Stimulated activated CD4-positive, alpha-beta T cell treated with anti-CD3 and anti-CD28 coated beads, TNF-alpha, amount 100 ng/mL, for 24 hours (primary cell): ENCODE measurements at regions not wholly inside any gene's neighbourhood (a gene's known extent, or its start where the extent isn't known, plus 50 kb on each side); places are given as distances from the start of the nearest gene placed in this dataset.

Source experiments
- DNase-seq, 3 experiments: peaks; one replicate each; pipeline ENCODE4 v3.0.0-alpha.2; 2020; ENCODE audit warnings: low read depth in 3 of 3

DNA sequence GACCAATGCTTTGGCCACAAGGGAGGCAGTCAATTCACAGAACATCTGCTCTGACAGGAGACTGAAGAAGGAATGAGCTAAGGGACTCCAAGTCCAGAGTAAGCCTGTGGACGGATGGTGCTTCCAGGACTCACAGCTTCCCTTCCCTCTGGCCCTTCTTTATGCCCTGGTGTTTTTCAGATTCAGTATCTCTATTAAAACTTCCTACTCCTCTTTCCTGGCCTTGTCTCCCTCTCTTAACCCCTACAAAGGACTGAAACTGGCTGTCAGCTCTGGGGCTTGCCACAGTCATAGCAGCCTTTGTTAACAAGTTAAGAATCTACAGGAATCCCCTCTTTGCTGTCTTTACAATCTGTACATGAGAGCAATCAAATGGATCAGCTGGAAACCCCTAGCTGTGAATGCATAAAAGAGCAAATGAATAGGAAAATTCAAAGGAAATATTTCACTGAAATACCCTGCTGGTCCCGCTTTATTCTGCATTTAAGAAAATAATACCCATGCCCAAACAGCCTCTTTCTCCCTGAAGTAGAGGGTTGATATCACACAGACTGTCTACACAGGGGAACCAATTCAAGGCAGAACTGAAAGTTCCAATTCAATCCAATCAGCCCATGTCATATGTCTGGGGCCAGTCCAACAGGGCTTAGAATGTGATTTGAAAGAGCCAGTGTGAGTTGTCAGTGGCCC, 192.3 kb downstream of the MZT1 start:
- no peak for DNase-seq

GRCh38 chr13:72530471-72530870, 197.0 kb downstream of the MZT1 start:
- no peak for DNase-seq

GRCh38 chr13:72527333-72527732, 200.1 kb downstream of the MZT1 start:
- DNase-seq = no peak

DNA sequence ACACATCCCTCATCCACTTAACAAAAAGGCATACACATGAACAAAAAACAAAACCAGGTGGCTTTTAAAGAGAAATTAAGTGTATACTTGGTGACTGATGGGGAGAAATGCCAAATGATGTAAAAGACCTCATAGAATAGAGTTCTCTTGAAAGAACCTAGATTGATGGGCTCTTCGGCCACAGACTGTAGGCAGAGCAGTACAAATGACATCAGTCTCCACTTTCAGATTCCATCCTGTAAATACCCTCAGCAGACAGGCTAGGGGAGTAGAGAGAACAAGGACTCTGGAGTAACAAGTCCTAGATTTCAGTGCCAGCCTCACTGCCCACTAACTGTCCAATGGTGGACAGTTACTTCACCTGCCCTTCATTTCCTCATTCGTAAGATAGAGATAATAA, 203.8 kb downstream of the MZT1 start:
- DNase-seq = no peak

DNA sequence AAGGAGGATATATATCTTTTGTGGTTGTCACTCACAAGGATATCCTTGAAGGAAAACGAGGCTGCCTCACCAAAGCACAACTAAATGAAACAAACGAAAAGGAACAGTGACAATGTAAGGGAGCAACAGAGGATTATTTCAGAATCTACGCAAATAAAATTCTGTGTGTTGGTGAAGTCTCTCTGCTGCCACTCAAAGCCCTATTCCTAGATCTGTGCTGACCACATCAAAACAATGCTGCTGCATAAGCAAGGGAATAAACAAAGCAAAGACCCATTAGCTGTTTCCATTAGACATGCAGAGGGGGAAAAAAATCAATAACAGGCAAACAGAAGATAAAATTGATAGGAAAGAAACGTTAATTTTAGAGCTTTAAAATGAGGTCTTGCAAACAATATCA, 204.4 kb downstream of the MZT1 start:
- DNase-seq = no peak

- DNase-seq = no peak
Observed at GRCh38 chr13:72521940-72522661, 205.3 kb downstream of the MZT1 start.

DNA sequence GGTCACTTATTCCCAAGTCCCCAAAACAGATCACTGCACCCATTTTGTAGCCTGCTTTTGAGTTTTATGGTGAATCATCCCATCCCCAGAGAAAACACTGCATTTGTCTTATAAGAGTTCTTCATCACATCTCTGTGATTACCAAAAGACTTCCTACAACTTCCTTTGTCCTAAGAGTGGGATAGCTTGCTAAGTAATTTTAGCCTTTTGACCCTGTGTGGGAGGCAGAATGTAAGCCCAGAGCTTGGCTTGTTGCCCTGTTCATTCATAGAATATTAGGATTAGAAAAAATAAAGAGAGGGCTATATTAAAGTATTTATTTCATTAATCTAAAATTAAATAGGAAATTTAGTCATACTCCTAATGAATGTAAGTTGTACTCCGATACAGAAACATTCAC, 213.3 kb downstream of the MZT1 start:
- no peak for DNase-seq

- DNase-seq = no peak
Observed at GRCh38 chr13:72508392-72508791, 219.0 kb downstream of the MZT1 start.

DNA sequence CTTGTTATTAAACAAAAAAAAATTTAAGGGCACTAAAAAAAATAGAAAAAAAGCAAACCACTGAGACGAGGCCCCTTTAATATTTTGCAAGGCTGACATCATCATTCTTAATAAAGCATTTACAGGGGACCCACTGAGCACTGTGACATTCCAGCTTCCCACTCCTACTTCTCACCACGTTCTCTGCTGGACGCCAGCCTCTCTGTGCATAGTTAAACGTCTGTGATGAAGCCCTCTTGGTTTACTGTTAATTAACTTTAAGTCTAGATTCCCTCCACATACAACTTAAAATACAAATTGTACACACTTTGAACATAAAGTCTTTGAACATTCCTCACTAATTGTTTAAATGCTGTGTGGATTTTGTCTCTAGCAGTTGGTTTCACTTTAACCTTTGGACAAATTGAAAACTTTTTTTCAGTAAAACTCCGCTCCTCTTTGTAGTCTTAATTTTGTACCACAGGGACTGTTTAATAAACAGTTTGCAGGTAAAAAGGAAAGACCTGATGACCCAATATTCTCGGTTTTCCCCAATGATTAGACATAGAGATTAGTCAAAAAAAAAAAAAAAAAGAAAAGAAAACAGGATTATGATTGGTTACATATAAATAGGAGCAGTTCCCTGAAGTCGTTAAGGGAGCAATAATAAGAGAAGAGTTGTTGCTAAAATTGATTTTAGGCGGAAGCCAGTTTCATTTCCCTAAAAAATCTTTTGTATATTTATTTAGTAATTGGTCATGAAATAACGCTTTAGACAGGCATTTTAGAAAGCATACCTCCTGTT, 219.8 kb downstream of the MZT1 start:
- DNase-seq = no peak

DNA sequence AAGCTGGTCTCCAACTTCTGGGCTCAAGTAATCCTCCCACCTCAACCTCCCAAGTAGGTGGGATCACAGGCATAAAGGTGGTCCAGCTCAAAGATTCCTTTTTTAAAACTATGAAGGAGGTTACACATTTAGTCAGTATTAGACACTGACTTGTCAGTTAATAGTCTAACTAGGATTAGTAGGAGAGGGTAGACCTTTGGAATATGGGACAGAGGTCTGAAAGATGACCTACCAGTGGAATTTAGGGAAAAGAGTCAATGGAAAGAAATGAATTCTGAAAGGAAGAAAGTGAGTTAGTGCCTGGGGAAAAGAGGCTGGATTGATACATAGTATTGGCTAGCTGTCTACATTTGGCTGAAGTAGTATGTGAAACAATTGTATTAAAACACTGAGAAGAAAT, 220.7 kb downstream of the MZT1 start:
- no peak for DNase-seq

GRCh38 chr13:72505376-72505775, 222.1 kb downstream of the MZT1 start:
- no peak for DNase-seq

DNA sequence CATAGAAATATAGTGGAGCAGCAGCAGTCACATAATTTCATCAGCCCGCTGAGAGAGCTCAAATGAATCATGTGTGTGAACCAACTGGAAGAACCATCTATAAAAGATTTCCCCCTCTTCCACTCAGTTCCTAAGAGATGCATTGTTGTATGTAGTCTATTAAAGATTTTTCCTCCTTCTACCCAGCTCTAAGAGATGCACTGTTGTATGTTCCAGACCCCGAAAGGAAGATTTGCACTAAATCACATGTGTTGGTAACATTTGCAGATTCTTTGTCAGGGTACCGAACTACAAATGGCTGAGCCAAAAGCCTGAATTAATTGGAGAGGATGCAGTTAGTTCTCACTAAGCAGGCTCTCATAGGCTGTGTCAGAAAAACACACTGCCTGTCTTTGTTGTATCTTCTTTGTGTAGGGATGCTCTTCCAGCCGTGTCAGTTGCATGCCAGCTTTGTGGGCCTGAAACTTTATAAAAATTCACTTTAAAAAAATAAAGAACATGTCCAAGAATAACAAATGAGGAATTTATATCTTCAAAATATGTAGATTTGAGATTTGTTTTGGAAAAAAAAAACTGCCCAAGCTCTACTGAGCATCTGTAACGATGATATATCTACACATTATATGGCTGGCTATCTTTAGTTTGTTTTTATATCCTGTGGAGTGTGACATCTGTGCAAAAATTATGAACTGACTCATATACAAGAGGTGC, 223.1 kb downstream of the MZT1 start:
- no peak for DNase-seq

DNA sequence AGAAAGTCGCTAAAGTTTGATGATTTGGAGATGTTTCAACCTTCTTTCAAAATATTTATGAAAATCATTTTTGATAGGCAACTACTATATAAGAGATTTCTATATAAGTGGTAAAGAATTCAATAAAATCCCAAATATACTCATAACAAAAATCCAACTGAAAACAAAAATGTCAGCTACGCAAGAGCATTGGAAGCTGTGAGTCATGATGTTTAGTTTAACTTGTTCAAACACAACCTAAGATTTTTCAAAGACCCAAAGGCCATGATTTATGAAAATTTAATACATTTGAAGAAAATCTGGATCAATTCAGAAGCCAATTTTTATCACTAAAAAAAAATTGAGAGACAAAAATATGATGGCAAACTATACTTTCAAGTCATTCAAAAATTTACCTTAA, 226.6 kb downstream of the MZT1 start:
- DNase-seq = no peak

GRCh38 chr13:72495681-72496080, 231.7 kb downstream of the MZT1 start:
- DNase-seq = no peak

DNA sequence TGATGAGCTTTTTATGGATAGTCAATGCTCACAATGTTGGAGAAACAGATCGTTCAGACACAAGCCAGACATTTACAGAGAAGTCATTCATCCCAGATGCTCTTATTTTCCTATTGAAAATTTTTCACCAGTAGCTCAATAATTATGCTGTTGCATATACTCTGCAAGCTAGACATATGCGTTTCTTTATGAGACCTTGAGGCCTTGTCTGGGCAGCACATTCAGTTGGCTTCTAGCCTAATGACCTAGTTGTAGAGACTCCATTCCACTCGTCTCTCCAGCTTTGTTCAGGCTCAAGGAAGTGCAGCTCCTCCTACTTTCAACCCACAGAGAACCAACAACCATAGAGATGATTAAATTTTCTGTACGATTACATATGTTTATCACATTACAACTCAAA, 237.7 kb downstream of the MZT1 start:
- no peak for DNase-seq

- no peak for DNase-seq
Observed at GRCh38 chr13:72473321-72473720, 254.1 kb downstream of the MZT1 start.

- no peak for DNase-seq
Observed at GRCh38 chr13:72469906-72470305, 257.5 kb downstream of the MZT1 start.

DNA sequence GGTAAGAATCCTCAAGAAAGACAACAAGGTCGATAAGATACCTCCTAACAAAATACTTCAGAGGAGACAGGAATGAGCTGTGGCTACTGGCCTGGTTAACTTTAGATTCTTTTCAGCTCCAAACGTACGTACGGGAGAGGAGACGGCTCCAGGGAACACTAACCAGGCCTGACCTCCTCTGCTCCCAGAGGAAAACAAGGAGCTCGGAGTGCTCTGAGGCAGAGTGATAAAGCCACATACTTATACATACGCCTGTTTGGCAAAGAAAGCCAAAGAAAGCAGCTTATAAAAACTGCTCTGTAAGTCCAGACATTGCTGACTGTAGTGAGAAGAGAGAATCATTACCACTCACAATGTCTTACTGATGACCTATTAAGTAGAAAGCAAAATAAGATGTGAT, 263.9 kb downstream of the MZT1 start:
- DNase-seq = no peak

DNA sequence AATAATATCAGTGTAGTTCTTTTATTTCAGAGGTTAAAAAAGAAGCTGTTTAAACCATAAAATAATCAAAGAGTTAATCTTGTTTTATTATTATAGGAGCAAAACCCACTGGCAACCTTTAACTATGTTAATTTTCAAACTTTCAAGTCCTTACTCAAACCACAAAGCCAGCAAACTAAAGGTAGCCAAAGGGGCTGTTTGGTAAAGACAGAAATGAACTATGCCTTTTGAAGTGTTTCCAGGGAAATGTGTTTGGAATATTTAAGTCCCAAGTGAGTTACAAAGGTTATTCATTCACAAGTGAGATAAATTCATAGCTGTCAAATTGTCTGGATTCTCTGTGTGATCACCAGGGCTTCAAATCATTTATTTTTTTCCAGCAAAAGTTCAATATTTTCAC, 264.7 kb downstream of the MZT1 start:
- no peak for DNase-seq

DNA sequence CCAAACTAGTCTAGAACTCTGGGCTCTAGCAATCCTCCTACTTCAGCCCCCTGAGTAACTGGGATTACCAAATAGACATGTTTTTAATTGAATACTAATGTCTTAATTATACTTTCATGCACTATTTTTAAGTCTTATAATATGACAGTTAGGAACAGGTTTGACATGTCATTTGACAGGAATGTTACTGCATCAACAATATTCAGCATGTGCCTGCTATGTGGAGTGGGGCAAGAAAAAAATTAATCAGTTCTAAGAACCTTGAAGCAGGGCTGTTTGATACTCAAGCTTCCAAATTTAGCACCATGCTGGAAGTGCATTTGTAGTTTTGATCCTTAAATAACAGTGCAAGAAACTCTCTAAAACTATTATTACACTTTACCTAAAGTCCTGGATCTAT, 265.3 kb downstream of the MZT1 start:
- no peak for DNase-seq

GRCh38 chr13:72458701-72459100, 268.7 kb downstream of the MZT1 start:
- DNase-seq = no peak

GRCh38 chr13:72457151-72457550, 270.3 kb downstream of the MZT1 start:
- DNase-seq = no peak
